ENCODE measurements at regions not wholly inside any gene's neighbourhood (a gene's known extent, or its start where the extent isn't known, plus 50 kb on each side); places are given as distances from the start of the nearest gene placed in this dataset.

GRCh38 chr5:51960617-51961121 is 577.4 kb downstream of the ISL1 start:
- no peak for DNase-seq
- no peak overlapping the region for H3K4me3 ChIP-seq (replicated peaks in 1 of 3)
- no peaks in the 10 kb centered on the region for H3K36me3 ChIP-seq
- intact Hi-C loops (cut with DNase I): no loop called here
- no peaks in the 10 kb centered on the region for H3K27me3 ChIP-seq
- TF ChIP-seq, protein P1, sequence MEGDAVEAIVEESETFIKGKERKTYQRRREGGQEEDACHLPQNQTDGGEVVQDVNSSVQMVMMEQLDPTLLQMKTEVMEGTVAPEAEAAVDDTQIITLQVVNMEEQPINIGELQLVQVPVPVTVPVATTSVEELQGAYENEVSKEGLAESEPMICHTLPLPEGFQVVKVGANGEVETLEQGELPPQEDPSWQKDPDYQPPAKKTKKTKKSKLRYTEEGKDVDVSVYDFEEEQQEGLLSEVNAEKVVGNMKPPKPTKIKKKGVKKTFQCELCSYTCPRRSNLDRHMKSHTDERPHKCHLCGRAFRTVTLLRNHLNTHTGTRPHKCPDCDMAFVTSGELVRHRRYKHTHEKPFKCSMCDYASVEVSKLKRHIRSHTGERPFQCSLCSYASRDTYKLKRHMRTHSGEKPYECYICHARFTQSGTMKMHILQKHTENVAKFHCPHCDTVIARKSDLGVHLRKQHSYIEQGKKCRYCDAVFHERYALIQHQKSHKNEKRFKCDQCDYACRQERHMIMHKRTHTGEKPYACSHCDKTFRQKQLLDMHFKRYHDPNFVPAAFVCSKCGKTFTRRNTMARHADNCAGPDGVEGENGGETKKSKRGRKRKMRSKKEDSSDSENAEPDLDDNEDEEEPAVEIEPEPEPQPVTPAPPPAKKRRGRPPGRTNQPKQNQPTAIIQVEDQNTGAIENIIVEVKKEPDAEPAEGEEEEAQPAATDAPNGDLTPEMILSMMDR (IDR thresholded peaks at IDR 0.05): peak in 4 of 6 experiments; percentile 3 to 59 (median 50)
- no peak for TF ChIP-seq POLR2A (IDR thresholded peaks at IDR 0.05)
- H3K4me1 ChIP-seq: no peaks in the 10 kb centered on the region
- 56 to 67% methylated on average over 2 of the region's 2 CpGs for WGBS, 2 donors
- H3K9me3 ChIP-seq: no peaks in the 10 kb centered on the region
- no peak overlapping the region for H3K27ac ChIP-seq

- DNase-seq: no peak
These were observed 577.9 kb downstream of the ISL1 start for GRCh38 chr5:51961154-51961562.

DNA sequence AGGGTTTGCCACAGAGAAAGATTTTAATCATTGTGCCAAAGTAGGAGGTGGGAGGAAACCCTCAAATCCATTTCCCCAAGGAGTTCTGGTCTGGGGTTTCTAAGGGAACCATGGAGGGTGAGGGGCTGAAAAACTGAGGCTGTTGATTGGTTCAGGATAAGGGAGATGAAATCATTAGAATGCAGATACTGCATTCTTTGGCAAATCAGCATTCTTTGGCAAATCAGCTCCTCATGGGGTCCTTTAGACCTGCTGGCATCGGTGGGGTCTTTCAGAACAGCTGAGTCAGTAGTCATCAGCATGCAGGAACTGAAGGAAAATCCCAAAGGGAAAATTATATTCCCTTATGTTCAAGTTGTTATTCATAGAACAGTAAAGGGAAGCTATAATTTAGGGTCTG is 585.5 kb downstream of the ISL1 start:
- H3K4me3 ChIP-seq (replicated peaks in 1 of 3): no peak overlapping the region
- 37 to 61% methylated on average over 1 of the region's 1 CpG for WGBS, 2 donors
- H3K4me1 ChIP-seq: no peaks in the 10 kb centered on the region
- H3K27me3 ChIP-seq: no peaks in the 10 kb centered on the region
- intact Hi-C loops (cut with DNase I): no loop called here
- H3K9me3 ChIP-seq: no peaks in the 10 kb centered on the region
- no peaks in the 10 kb centered on the region for H3K36me3 ChIP-seq
- no peak for DNase-seq
- TF ChIP-seq POLR2A (IDR thresholded peaks at IDR 0.05): no peak
- TF ChIP-seq, protein P1 (IDR thresholded peaks at IDR 0.05): no peak
- H3K27ac ChIP-seq: no peak overlapping the region

More at GRCh38 chr5:51961154-51961562, 577.9 kb downstream of the ISL1 start:
- Histone ChIP-seq H3K4me3 (replicated peaks in 1 of 3) (no peak overlapping the region), H3K4me1 (no peaks in the 10 kb centered on the region), H3K36me3 (no peaks in the 10 kb centered on the region), H3K27me3 (no peaks in the 10 kb centered on the region), H3K27ac (no peak overlapping the region), H3K9me3 (no peaks in the 10 kb centered on the region)
- no peak for TF ChIP-seq POLR2A (IDR thresholded peaks at IDR 0.05)
- TF ChIP-seq, protein P1 (IDR thresholded peaks at IDR 0.05): no peak
- WGBS, 2 donors: 41 to 47% methylated on average over 4 of the region's 4 CpGs
- intact Hi-C loops (cut with DNase I): no loop called here

DNA sequence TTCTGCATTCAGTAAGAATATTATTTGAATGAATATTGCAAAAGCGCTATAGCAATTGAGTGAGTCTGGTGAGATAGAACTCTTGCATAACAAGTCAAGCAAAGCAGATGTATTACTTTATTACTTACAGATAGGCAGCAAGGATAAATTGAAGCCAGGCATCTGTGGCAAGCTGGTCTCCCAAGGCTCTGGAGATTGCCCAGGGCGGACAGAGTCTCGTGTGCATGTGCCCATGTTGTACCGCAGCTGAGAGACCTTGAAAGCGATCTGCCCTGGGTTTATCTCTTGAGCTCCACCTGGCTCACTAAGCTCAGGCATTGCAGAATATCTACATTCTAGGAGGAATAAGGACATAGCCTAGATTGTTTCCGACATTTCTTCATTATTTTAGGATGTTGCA is 591.6 kb downstream of the ISL1 start:
- Histone ChIP-seq H3K27me3 (no peaks in the 10 kb centered on the region), H3K4me1 (no peaks in the 10 kb centered on the region), H3K9me3 (no peaks in the 10 kb centered on the region), H3K4me3 (replicated peaks in 1 of 3) (no peak overlapping the region), H3K27ac (no peak overlapping the region), H3K36me3 (no peaks in the 10 kb centered on the region)
- 94 to 100% methylated on average over 6 of the region's 6 CpGs for WGBS, 2 donors
- no peak for TF ChIP-seq POLR2A (IDR thresholded peaks at IDR 0.05)
- TF ChIP-seq, protein P1 (IDR thresholded peaks at IDR 0.05): no peak
- DNase-seq: no peak
- intact Hi-C loops (cut with DNase I): no loop called here

DNA sequence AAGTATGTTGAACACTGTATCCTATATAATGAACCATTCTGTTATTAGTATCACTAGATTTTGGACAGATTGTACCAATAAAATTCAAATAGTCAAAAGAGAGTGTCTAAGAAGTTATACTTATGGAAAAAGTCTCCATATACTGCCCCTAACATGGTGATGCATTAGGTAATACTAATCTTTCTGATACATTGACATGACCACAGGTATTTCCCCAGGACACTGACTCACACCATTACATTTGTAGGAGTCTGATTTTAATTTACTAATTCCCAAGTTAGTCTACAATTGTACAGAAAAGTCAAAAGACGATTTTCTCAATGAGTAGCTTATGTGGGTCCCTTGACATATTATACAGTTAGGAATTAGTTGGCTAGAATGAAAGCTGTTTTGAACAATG is 593.8 kb downstream of the ISL1 start:
- Histone ChIP-seq H3K27ac (no peak overlapping the region), H3K9me3 (no peaks in the 10 kb centered on the region), H3K4me1 (no peaks in the 10 kb centered on the region), H3K4me3 (replicated peaks in 1 of 3) (no peak overlapping the region), H3K27me3 (no peaks in the 10 kb centered on the region), H3K36me3 (no peaks in the 10 kb centered on the region)
- whole genome bisulfite sequencing, 2 donors: 75 to 85% methylated on average over 1 of the region's 1 CpG
- TF ChIP-seq, protein P1 (IDR thresholded peaks at IDR 0.05): no peak
- TF ChIP-seq POLR2A (IDR thresholded peaks at IDR 0.05): no peak
- DNase-seq: no peak
- intact Hi-C loops (cut with DNase I): no loop called here

All from thyroid gland (tissue), 4 donors.